ENCODE measurements at regions not wholly inside any gene's neighbourhood (a gene's known extent, or its start where the extent isn't known, plus 50 kb on each side); places are given as distances from the start of the nearest gene placed in this dataset.

- TF ChIP-seq ZNF280B (CRISPR knock-in tag; IDR thresholded peaks at IDR 0.05), result peak; percentile 48; the same call in 1 of the 2 replicates
- peak; percentile 30; the same call in 1 of the 2 replicates for TF ChIP-seq SMAD3 (CRISPR knock-in tag; conservative IDR thresholded peaks at IDR 0.05)
- TF ChIP-seq HEY1 (CRISPR knock-in tag; IDR thresholded peaks at IDR 0.05; ENCODE audit: borderline replicate concordance), result peak; percentile 94; the same call in 1 of the 2 replicates
- TF ChIP-seq SOX6 (IDR thresholded peaks at IDR 0.05), result peak; percentile 58; the same call in 1 of the 2 replicates
- peak; percentile 84 for TF ChIP-seq ZNF436 (CRISPR knock-in tag; IDR thresholded peaks at IDR 0.05)
- TF ChIP-seq ZNF696 (CRISPR knock-in tag; conservative IDR thresholded peaks at IDR 0.05), result peak; percentile 71; the same call in 1 of the 2 replicates
- peak; percentile 71; the same call in 1 of the 2 replicates for TF ChIP-seq ZNF561 (CRISPR knock-in tag; conservative IDR thresholded peaks at IDR 0.05)
- TF ChIP-seq ZNF444 (CRISPR knock-in tag; IDR thresholded peaks at IDR 0.05), result peak; percentile 80; the same call in 1 of the 2 replicates
- 0 out of 2 replicates have a peak, but pooled peaks have one; percentile 29 for TF ChIP-seq MBD2 (IDR thresholded peaks at IDR 0.05; ENCODE audit: borderline replicate concordance, low read depth)
- TF ChIP-seq SUPT5H (IDR thresholded peaks at IDR 0.05), result peak; percentile 89
- TF ChIP-seq TRIM24 (IDR thresholded peaks at IDR 0.05), result peak in 1 of 2 experiments; percentile 58; a peak in 2 of 4 replicates
- peak in 1 of 2 experiments; percentile 7; a peak in 1 of 4 replicates for TF ChIP-seq SIN3A (IDR thresholded peaks at IDR 0.05; ENCODE audit: borderline replicate concordance in 2 of 2, control insufficient read depth in 1 of 2, low read depth in 2 of 2, low read length in 2 of 2)
- peak; percentile 94 for TF ChIP-seq CAMTA2 (CRISPR knock-in tag; conservative IDR thresholded peaks at IDR 0.05)
- TF ChIP-seq CGGBP1 (CRISPR knock-in tag; IDR thresholded peaks at IDR 0.05), result 0 out of 2 replicates have a peak, but pooled peaks have one; percentile 14
- TF ChIP-seq E4F1 (CRISPR knock-in tag; IDR thresholded peaks at IDR 0.05; ENCODE audit: borderline replicate concordance), result peak; percentile 78; the same call in 1 of the 2 replicates
- 0 out of 6 replicates have a peak, but pooled peaks of 1 of the 3 experiments have one; percentile 1 for TF ChIP-seq ZBTB11 (CRISPR knock-in tag; IDR thresholded peaks at IDR 0.05)
- TF ChIP-seq ZNF551 (CRISPR knock-in tag; IDR thresholded peaks at IDR 0.05), result peak; percentile 71; the same call in 1 of the 2 replicates
- peak; percentile 59; the same call in 1 of the 2 replicates for TF ChIP-seq ZBTB9 (CRISPR knock-in tag; IDR thresholded peaks at IDR 0.05)
- TF ChIP-seq NR2F6 (CRISPR knock-in tag; IDR thresholded peaks at IDR 0.05), result peak; percentile 18; the same call in 1 of the 2 replicates
These were observed 754.7 kb upstream of the ADGRB3 start (continued) for GRCh38 chr6:67880343-67880742.

Data from K562 (cell line).